H1 (cell line): ENCODE measurements at regions not wholly inside any gene's neighbourhood (a gene's known extent, or its start where the extent isn't known, plus 50 kb on each side); places are given as distances from the start of the nearest gene placed in this dataset.

Experiments used
- CTCF ChIA-PET: fragments of 300-600 bp; sonication (Branson Sonifier 250); formaldehyde crosslinking; loops from one replicate; lab custom pipeline; 2021; ENCODE audit not compliant: partially characterized antibody; lab: Charles Lee
- POLR2A ChIA-PET: fragments of 300-600 bp; sonication (Branson Sonifier 250); formaldehyde crosslinking; loops from one replicate; lab custom pipeline; 2021; ENCODE audit warnings: inconsistent platforms; ENCODE audit not compliant: partially characterized antibody; lab: Charles Lee
- DNase-seq, 2 experiments: peaks; one replicate each; pipeline versions ENCODE4 v3.0.0 to v3.0.0-alpha.2; 2010 to 2022; ENCODE audit warnings: low spot score in 2 of 2, low read depth in 1 of 2, mixed read lengths in 1 of 2
- FAIRE-seq: peaks from 2 replicates; lab custom pipeline; 2011; peaks lifted over from hg19 to GRCh38; lab: Jason Lieb, UNC
- H2AFZ ChIP-seq: 2 replicates; pipeline ENCODE4 v1.8.1; 2012; ENCODE audit warnings: low read length, inconsistent platforms
- H2AK5ac ChIP-seq: 2 replicates; pipeline ENCODE4 v1.6.1; 2013; ENCODE audit warnings: low read depth, low read length
- H2BK120ac ChIP-seq: replicated peaks from 2 replicates; pipeline ENCODE3; 2013; ENCODE audit warnings: low read depth, low read length, inconsistent platforms
- H2BK12ac ChIP-seq: 2 replicates; pipeline ENCODE4 v1.6.1; 2013; ENCODE audit warnings: low read depth, low read length
- H2BK15ac ChIP-seq: 2 replicates; pipeline ENCODE4 v1.6.1; 2013; ENCODE audit warnings: low read length
- H2BK20ac ChIP-seq: 2 replicates; pipeline ENCODE4 v1.6.1; 2013; ENCODE audit warnings: low read length
- H2BK5ac ChIP-seq: 2 replicates; pipeline ENCODE4 v1.6.1; 2013; ENCODE audit warnings: low read depth, low read length
- H3K14ac ChIP-seq: 2 replicates; pipeline ENCODE4 v1.6.1; 2013; ENCODE audit warnings: inconsistent platforms; ENCODE audit not compliant: insufficient read length
- H3K18ac ChIP-seq: 2 replicates; pipeline ENCODE4 v1.6.1; 2013; ENCODE audit warnings: low read length; ENCODE audit errors: extremely low read depth
- H3K23ac ChIP-seq: 2 replicates; pipeline ENCODE4 v1.6.1; 2013; ENCODE audit warnings: inconsistent platforms; ENCODE audit not compliant: insufficient read length
- H3K23me2 ChIP-seq: 2 replicates; pipeline ENCODE4 v1.6.1; 2013; ENCODE audit warnings: low read depth, low read length
- H3K27ac ChIP-seq: 2 replicates; pipeline ENCODE4 v1.6.1; 2011; ENCODE audit warnings: low read depth, low read length, inconsistent platforms
- H3K27me3 ChIP-seq, 4 experiments: replicated peaks in 1 of 4; 1 replicate in 1 of 4; 2 replicates in 3 of 4; pipeline versions ENCODE4 v1.6.1 to v1.8.1; 2011 to 2013; ENCODE audit warnings: low read length in 3 of 4, mild to moderate bottlenecking in 3 of 4, inconsistent platforms in 2 of 4, mixed read lengths in 2 of 4, moderate library complexity in 1 of 4; ENCODE audit not compliant: control insufficient read depth in 3 of 4, insufficient read depth in 3 of 4; ENCODE audit errors: extremely low read depth in 1 of 4
- H3K36me3 ChIP-seq, 4 experiments: 2 replicates each; pipeline versions ENCODE4 v1.6.1 to v1.8.1; 2011 to 2013; ENCODE audit warnings: mild to moderate bottlenecking in 4 of 4, low read length in 3 of 4, moderate library complexity in 2 of 4, control low read depth in 1 of 4, inconsistent platforms in 1 of 4; ENCODE audit not compliant: insufficient read depth in 4 of 4, control insufficient read depth in 2 of 4
- H3K4ac ChIP-seq: replicated peaks from 2 replicates; pipeline ENCODE3; 2013; ENCODE audit warnings: low read length, low read depth, mixed read lengths, inconsistent platforms; ENCODE audit not compliant: insufficient read length
- H3K4me1 ChIP-seq, 4 experiments: replicated peaks in 1 of 4; 1 replicate in 1 of 4; 2 replicates in 3 of 4; pipeline versions ENCODE4 v1.6.1 to v1.8.1; 2011 to 2013; ENCODE audit warnings: low read length in 3 of 4, inconsistent platforms in 2 of 4, mixed read lengths in 1 of 4; ENCODE audit not compliant: insufficient read depth in 4 of 4, control insufficient read depth in 3 of 4
- H3K4me2 ChIP-seq, 2 experiments: 2 replicates each; pipeline versions ENCODE4 v1.6.1 to v1.8.1; 2011 to 2013; ENCODE audit warnings: low read depth in 2 of 2, low read length in 2 of 2, control low read depth in 1 of 2, inconsistent platforms in 1 of 2, mild to moderate bottlenecking in 1 of 2; ENCODE audit not compliant: insufficient read depth in 1 of 2
- H3K4me3 ChIP-seq, 4 experiments: fragments of 200-600, 300-600 bp in 1 of 4; sonication (generic), shearing (Covaris generic), sonication (Bioruptor Twin) in 1 of 4; 2 replicates each; pipeline versions ENCODE4 v1.5.1 to v1.8.1; 2011 to 2016; ENCODE audit warnings: low read length in 4 of 4, low read depth in 3 of 4, control low read depth in 2 of 4, inconsistent platforms in 2 of 4, mild to moderate bottlenecking in 2 of 4, mixed read lengths in 1 of 4, moderate library complexity in 1 of 4; ENCODE audit not compliant: insufficient read depth in 2 of 4; ENCODE audit errors: extremely low read depth in 1 of 4
- H3K56ac ChIP-seq: replicated peaks from 2 replicates; pipeline ENCODE3; 2013; ENCODE audit warnings: low read depth, mild to moderate bottlenecking, mixed read lengths, low read length, inconsistent platforms; ENCODE audit not compliant: insufficient read length
- H3K79me1 ChIP-seq: 2 replicates; pipeline ENCODE4 v1.6.1; 2013; ENCODE audit warnings: low read depth, low read length, control low read depth
- H3K79me2 ChIP-seq, 2 experiments: 2 replicates each; pipeline versions ENCODE4 v1.6.1 to v1.8.1; 2012 to 2013; ENCODE audit warnings: low read length in 2 of 2, mild to moderate bottlenecking in 2 of 2, inconsistent platforms in 1 of 2; ENCODE audit not compliant: insufficient read depth in 2 of 2, control insufficient read depth in 1 of 2
- H3K9ac ChIP-seq, 4 experiments: replicated peaks in 1 of 4; 1 replicate in 1 of 4; 2 replicates in 3 of 4; pipeline versions ENCODE4 v1.6.1 to v1.8.1; 2011 to 2013; ENCODE audit warnings: low read depth in 3 of 4, low read length in 3 of 4, control low read depth in 2 of 4, mild to moderate bottlenecking in 2 of 4, moderate library complexity in 2 of 4, inconsistent platforms in 1 of 4; ENCODE audit errors: extremely low read depth in 1 of 4
- H3K9me3 ChIP-seq, 2 experiments: 2 replicates each; pipeline versions ENCODE4 v1.6.1 to v1.8.1; 2012 to 2013; ENCODE audit warnings: mild to moderate bottlenecking in 2 of 2, moderate library complexity in 2 of 2, control low read depth in 1 of 2, inconsistent platforms in 1 of 2, low read depth in 1 of 2, low read length in 1 of 2, mixed read lengths in 1 of 2; ENCODE audit not compliant: insufficient read depth in 2 of 2
- H4K20me1 ChIP-seq, 2 experiments: replicated peaks in 1 of 2; 2 replicates each; pipeline versions ENCODE3 to v1.8.1; 2011 to 2013; ENCODE audit warnings: inconsistent platforms in 2 of 2, low read length in 2 of 2, mild to moderate bottlenecking in 1 of 2; ENCODE audit not compliant: insufficient read depth in 2 of 2, control insufficient read depth in 1 of 2
- H4K5ac ChIP-seq: 2 replicates; pipeline ENCODE4 v1.6.1; 2013; ENCODE audit warnings: low read length, low read depth, mixed read lengths, inconsistent platforms; ENCODE audit not compliant: insufficient read length
- H4K8ac ChIP-seq: 2 replicates; pipeline ENCODE4 v1.8.0; 2013; ENCODE audit warnings: mild to moderate bottlenecking, moderate library complexity, low read length, inconsistent platforms; ENCODE audit not compliant: insufficient read depth; ENCODE audit errors: extremely low read depth
- H4K91ac ChIP-seq: replicated peaks from 2 replicates; pipeline ENCODE3; 2013; ENCODE audit warnings: low read length, mixed read lengths, inconsistent platforms; ENCODE audit not compliant: insufficient read length
- CBX8 ChIP-seq: fragments of 300-800, 300-1000 bp; sonication (generic); IDR thresholded peaks from 2 replicates; pipeline ENCODE4 v1.7.1; 2016; ENCODE audit warnings: low read depth, low read length, borderline replicate concordance
- FOSL1 ChIP-seq: IDR thresholded peaks from 2 replicates; pipeline ENCODE4 v1.6.1; 2011; ENCODE audit warnings: mild to moderate bottlenecking, low read depth, low read length, moderate library complexity; ENCODE audit not compliant: insufficient read depth
- GTF2F1 ChIP-seq: IDR thresholded peaks from 2 replicates; pipeline ENCODE4 v1.6.1; 2012; ENCODE audit warnings: low read depth, low read length, improper control_type of control experiment, borderline replicate concordance
- HDAC2 ChIP-seq, 2 experiments: fragments of 300-600 bp in 1 of 2; sonication (generic) in 1 of 2; IDR thresholded peaks; 2 replicates each; pipeline ENCODE4 v1.6.1; 2011 to 2012; ENCODE audit warnings: low read depth in 2 of 2, low read length in 2 of 2, mild to moderate bottlenecking in 2 of 2, moderate library complexity in 2 of 2, borderline replicate concordance in 1 of 2, inconsistent platforms in 1 of 2
- POLR2AphosphoS5 ChIP-seq: IDR thresholded peaks from 2 replicates; pipeline ENCODE4 v1.6.1; 2011; ENCODE audit warnings: low read depth, low read length
- TBP ChIP-seq: IDR thresholded peaks from 2 replicates; pipeline ENCODE4 v1.6.1; 2011; ENCODE audit warnings: low read depth, low read length, improper control_type of control experiment
- WGBS, 2 experiments: shearing (Covaris generic) in 1 of 2; methylation state at CpG; one replicate each; pipeline versions ENCODE4 v1.1.6 to v1.1.7; 2013 to 2015; ENCODE audit warnings: low lambda C conversion rate in 2 of 2, mixed read lengths in 2 of 2, inconsistent platforms in 1 of 2, low coverage in 1 of 2, missing lambda C conversion rate in 1 of 2; ENCODE audit not compliant: insufficient replicate concordance in 2 of 2, insufficient coverage in 1 of 2, insufficient read length in 1 of 2; ENCODE audit errors: extremely low coverage in 1 of 2, missing lambda C conversion rate in 1 of 2; 5-methylcytosine and 5-hydroxymethylcytosine counted together

DNA sequence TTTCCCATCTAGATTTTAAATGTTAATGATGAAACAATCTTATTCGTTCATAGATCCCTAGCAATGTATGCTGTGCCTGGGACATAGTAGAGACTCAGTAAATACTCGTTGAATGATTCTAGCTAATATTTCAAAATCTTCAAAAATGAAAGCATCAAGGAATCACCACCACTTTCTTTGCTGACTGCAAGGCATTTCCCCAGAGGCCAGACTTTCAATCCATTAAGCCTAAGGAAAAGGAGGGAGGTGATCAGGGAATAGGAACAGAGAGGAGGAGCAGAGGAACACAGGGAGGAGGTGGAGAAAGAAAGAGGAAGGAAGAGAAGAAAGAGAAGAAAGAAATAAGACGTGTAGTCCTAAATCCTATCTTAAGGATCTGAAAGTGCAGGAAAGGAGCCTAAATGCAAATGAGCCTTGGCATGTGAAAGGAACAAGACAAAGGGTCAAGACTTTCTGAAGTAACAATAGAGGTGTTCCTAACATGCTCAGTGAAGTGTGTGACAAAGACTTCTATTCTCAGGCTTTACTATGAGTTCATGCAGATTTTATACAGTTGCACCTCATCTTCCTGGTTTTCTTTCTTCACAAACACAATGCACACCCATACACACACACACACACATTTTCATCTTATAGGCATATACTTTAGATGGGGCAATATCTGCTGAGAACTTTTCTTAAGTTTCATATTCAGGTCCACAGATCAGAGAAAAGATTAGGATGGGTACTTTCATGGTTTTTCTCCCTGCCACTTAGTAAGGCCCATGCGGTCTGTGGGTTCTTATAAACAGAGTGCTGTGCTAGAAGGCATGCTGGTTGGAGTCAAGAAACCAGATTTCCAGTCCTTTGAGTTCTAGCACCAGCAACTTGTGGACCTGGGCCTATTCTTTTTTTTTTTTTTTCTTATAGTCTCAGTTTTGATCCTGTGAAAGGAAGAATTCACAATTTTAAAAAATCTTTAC lies 512.2 kb upstream of the TNC start:
- DNase-seq (no peak), FAIRE-seq (peak; percentile 24)
- no peak overlapping the region for H3K27ac ChIP-seq
- TF ChIP-seq CBX8 (no peak), POLR2AphosphoS5 (no peak), FOSL1 (no peak), TBP (no peak), GTF2F1 (no peak), HDAC2 (IDR thresholded peaks at IDR 0.05; ENCODE audit: borderline replicate concordance in 1 of 2, low read depth in 2 of 2, low read length in 2 of 2) (no peak)

More for the DNA sequence above, 512.2 kb upstream of the TNC start:
- no peaks in the 10 kb centered on the region for H3K23me2 ChIP-seq
- no peak overlapping the region for H3K9ac ChIP-seq
- H4K91ac ChIP-seq, result no peak overlapping the region
- H3K56ac ChIP-seq, result no peak overlapping the region
- H3K4me3 ChIP-seq, result no peak overlapping the region
- no peaks in the 10 kb centered on the region for H3K9me3 ChIP-seq
- no peak overlapping the region for H2BK5ac ChIP-seq
- H2BK12ac ChIP-seq, result no peak overlapping the region
- H3K18ac ChIP-seq, result no peak overlapping the region
- no peak overlapping the region for H4K5ac ChIP-seq
- H3K36me3 ChIP-seq, result no peaks in the 10 kb centered on the region
- no peak overlapping the region for H3K14ac ChIP-seq
- no peak overlapping the region for H2BK20ac ChIP-seq
- H4K8ac ChIP-seq, result no peak overlapping the region
- ChIA-PET CTCF (interaction anchor here (1.3 kb wide), 1 partner anchor 38 kb away, joined by 3 read pairs; no protein-coding TSS in a partner anchor), POLR2A (no interaction called here)
- H3K4ac ChIP-seq, result no peak overlapping the region
- no peak overlapping the region for H2AK5ac ChIP-seq
- no peak overlapping the region for H3K23ac ChIP-seq
- H3K79me1 ChIP-seq, result no peaks in the 10 kb centered on the region
- 84% methylated on average over 4 of the region's 4 CpGs; no CpG with 5 or more reads in 1 of the 2 experiments for WGBS, 2 experiments
- H2BK15ac ChIP-seq, result no peak overlapping the region
- no peak overlapping the region for H2BK120ac ChIP-seq
- peaks cover 0 to 4% (median 2%) of the 10 kb centered on the region in 4 experiments; a peak in 4 of 7 replicates for H3K4me1 ChIP-seq
- H4K20me1 ChIP-seq, result no peaks in the 10 kb centered on the region
- H3K4me2 ChIP-seq, result no peak overlapping the region
- H3K27me3 ChIP-seq, result 0 out of 7 replicates have a peak, but pooled peaks cover 0 to 2% (median 0%) of the 10 kb centered on the region in 4 experiments
- no peaks in the 10 kb centered on the region for H3K79me2 ChIP-seq
- peak overlapping the region; percentile 88; the same call in 1 of the 2 replicates for H2AFZ ChIP-seq
